ENCODE measurements at regions not wholly inside any gene's neighbourhood (a gene's known extent, or its start where the extent isn't known, plus 50 kb on each side); places are given as distances from the start of the nearest gene placed in this dataset.

GRCh38 chr1:88070956-88071355 lies 613.1 kb upstream of the PKN2 start:
- Mint-ChIP-seq H3K4me3 (no peak overlapping the region), H3K36me3 (no peaks in the 10 kb centered on the region), H3K4me1 (no peaks in the 10 kb centered on the region), H3K27ac (no peak overlapping the region), H3K27me3 (no peaks in the 10 kb centered on the region), H3K9me3 (peaks cover 0 to 5% (median 0%) of the 10 kb centered on the region in 7 donors)
- Histone ChIP-seq H3K9me3 (ENCODE audit: control insufficient read depth in 2 of 2, low read length in 2 of 2) (no peaks in the 10 kb centered on the region), H3K4me3 (ENCODE audit: low read depth, low read length) (no peak overlapping the region), H3K27ac (ENCODE audit: insufficient read depth, low read length, poor library complexity, severe bottlenecking) (no peak overlapping the region), H3K27me3 (ENCODE audit: control insufficient read depth, insufficient read depth, low read length) (no peaks in the 10 kb centered on the region), H3K4me1 (ENCODE audit: control insufficient read depth, insufficient read depth, low read length, poor library complexity, severe bottlenecking) (no peaks in the 10 kb centered on the region), H3K36me3 (ENCODE audit: control insufficient read depth, insufficient read depth, low read length) (no peaks in the 10 kb centered on the region)
- ATAC-seq (ENCODE audit: low read depth in 2 of 2) (no peak), DNase-seq (no peak)

GRCh38 chr1:88074661-88075060 lies 609.4 kb upstream of the PKN2 start:
- no peak for ATAC-seq (ENCODE audit: low read depth in 2 of 2)
- no peak overlapping the region for H3K27ac Mint-ChIP-seq
- H3K4me1 Mint-ChIP-seq = no peaks in the 10 kb centered on the region
- H3K36me3 Mint-ChIP-seq = no peaks in the 10 kb centered on the region
- H3K27me3 Mint-ChIP-seq = no peaks in the 10 kb centered on the region
- Histone ChIP-seq H3K36me3 (ENCODE audit: control insufficient read depth, insufficient read depth, low read length) (no peaks in the 10 kb centered on the region), H3K27ac (ENCODE audit: insufficient read depth, low read length, poor library complexity, severe bottlenecking) (no peak overlapping the region), H3K9me3 (ENCODE audit: control insufficient read depth in 2 of 2, low read length in 2 of 2) (no peaks in the 10 kb centered on the region), H3K4me1 (ENCODE audit: control insufficient read depth, insufficient read depth, low read length, poor library complexity, severe bottlenecking) (no peaks in the 10 kb centered on the region), H3K27me3 (ENCODE audit: control insufficient read depth, insufficient read depth, low read length) (no peaks in the 10 kb centered on the region), H3K4me3 (ENCODE audit: low read depth, low read length) (no peak overlapping the region)
- DNase-seq = no peak
- H3K9me3 Mint-ChIP-seq = peaks cover 0 to 4% (median 2%) of the 10 kb centered on the region in 7 donors
- H3K4me3 Mint-ChIP-seq = no peak overlapping the region

- no peaks in the 10 kb centered on the region for H3K27me3 Mint-ChIP-seq
These were observed 608.3 kb upstream of the PKN2 start for GRCh38 chr1:88075813-88076212.

DNA sequence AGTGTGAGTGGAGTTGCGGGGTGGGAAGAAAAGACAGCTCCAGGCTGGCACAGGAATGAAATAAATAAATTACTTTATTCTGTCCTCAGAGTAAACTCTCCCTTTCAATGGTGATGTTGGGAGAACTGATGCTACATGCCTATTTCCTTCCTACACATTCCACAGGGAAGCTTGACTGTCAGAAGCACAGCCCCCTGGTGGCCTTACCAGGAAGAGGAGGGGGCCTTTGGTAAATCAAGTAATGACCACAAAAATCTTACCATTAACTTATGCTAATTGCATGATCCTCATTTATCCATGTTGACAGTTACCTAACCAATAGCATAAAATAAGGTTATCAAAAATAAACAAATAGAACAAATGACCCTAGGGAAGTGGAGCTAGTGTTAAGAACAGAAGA lies 605.0 kb upstream of the PKN2 start:
- no peaks in the 10 kb centered on the region for H3K36me3 ChIP-seq (ENCODE audit: control insufficient read depth, insufficient read depth, low read length)
- ATAC-seq (ENCODE audit: low read depth in 2 of 2) (no peak), DNase-seq (no peak)
- peaks cover 0 to 9% (median 3%) of the 10 kb centered on the region in 7 donors for H3K9me3 Mint-ChIP-seq
- H3K27me3 ChIP-seq (ENCODE audit: control insufficient read depth, insufficient read depth, low read length) = no peaks in the 10 kb centered on the region
- no peak overlapping the region for H3K4me3 ChIP-seq (ENCODE audit: low read depth, low read length)
- no peak overlapping the region for H3K4me3 Mint-ChIP-seq
- no peaks in the 10 kb centered on the region for H3K4me1 ChIP-seq (ENCODE audit: control insufficient read depth, insufficient read depth, low read length, poor library complexity, severe bottlenecking)
- peaks cover 0 to 3% of the 10 kb centered on the region in 2 experiments for H3K9me3 ChIP-seq (ENCODE audit: control insufficient read depth in 2 of 2, low read length in 2 of 2)
- H3K4me1 Mint-ChIP-seq = no peaks in the 10 kb centered on the region
- no peak overlapping the region for H3K27ac ChIP-seq (ENCODE audit: insufficient read depth, low read length, poor library complexity, severe bottlenecking)
- H3K27ac Mint-ChIP-seq = no peak overlapping the region
- no peaks in the 10 kb centered on the region for H3K36me3 Mint-ChIP-seq
- peaks cover 5% of the 10 kb centered on the region for H3K27me3 Mint-ChIP-seq

More at GRCh38 chr1:88075813-88076212, 608.3 kb upstream of the PKN2 start:
- Mint-ChIP-seq H3K27ac (no peak overlapping the region), H3K4me3 (no peak overlapping the region), H3K4me1 (no peaks in the 10 kb centered on the region), H3K9me3 (peaks cover 0 to 4% (median 2%) of the 10 kb centered on the region in 7 donors), H3K36me3 (no peaks in the 10 kb centered on the region)
- Histone ChIP-seq H3K4me1 (ENCODE audit: control insufficient read depth, insufficient read depth, low read length, poor library complexity, severe bottlenecking) (no peaks in the 10 kb centered on the region), H3K9me3 (ENCODE audit: control insufficient read depth in 2 of 2, low read length in 2 of 2) (no peaks in the 10 kb centered on the region), H3K4me3 (ENCODE audit: low read depth, low read length) (no peak overlapping the region), H3K36me3 (ENCODE audit: control insufficient read depth, insufficient read depth, low read length) (no peaks in the 10 kb centered on the region), H3K27me3 (ENCODE audit: control insufficient read depth, insufficient read depth, low read length) (no peaks in the 10 kb centered on the region), H3K27ac (ENCODE audit: insufficient read depth, low read length, poor library complexity, severe bottlenecking) (no peak overlapping the region)
- DNase-seq (no peak), ATAC-seq (ENCODE audit: low read depth in 2 of 2) (no peak)

GRCh38 chr1:88080875-88081274 lies 603.2 kb upstream of the PKN2 start:
- Mint-ChIP-seq H3K27ac (no peak overlapping the region), H3K4me1 (no peaks in the 10 kb centered on the region), H3K36me3 (no peaks in the 10 kb centered on the region), H3K27me3 (peaks cover 5% of the 10 kb centered on the region), H3K9me3 (peaks cover 2 to 16% (median 5%) of the 10 kb centered on the region in 7 donors), H3K4me3 (no peak overlapping the region)
- Histone ChIP-seq H3K9me3 (ENCODE audit: control insufficient read depth in 2 of 2, low read length in 2 of 2) (peaks cover 0 to 3% of the 10 kb centered on the region in 2 experiments), H3K36me3 (ENCODE audit: control insufficient read depth, insufficient read depth, low read length) (no peaks in the 10 kb centered on the region), H3K4me1 (ENCODE audit: control insufficient read depth, insufficient read depth, low read length, poor library complexity, severe bottlenecking) (no peaks in the 10 kb centered on the region), H3K27ac (ENCODE audit: insufficient read depth, low read length, poor library complexity, severe bottlenecking) (no peak overlapping the region), H3K27me3 (ENCODE audit: control insufficient read depth, insufficient read depth, low read length) (no peaks in the 10 kb centered on the region), H3K4me3 (ENCODE audit: low read depth, low read length) (no peak overlapping the region)
- ATAC-seq (ENCODE audit: low read depth in 2 of 2) (no peak), DNase-seq (no peak)

DNA sequence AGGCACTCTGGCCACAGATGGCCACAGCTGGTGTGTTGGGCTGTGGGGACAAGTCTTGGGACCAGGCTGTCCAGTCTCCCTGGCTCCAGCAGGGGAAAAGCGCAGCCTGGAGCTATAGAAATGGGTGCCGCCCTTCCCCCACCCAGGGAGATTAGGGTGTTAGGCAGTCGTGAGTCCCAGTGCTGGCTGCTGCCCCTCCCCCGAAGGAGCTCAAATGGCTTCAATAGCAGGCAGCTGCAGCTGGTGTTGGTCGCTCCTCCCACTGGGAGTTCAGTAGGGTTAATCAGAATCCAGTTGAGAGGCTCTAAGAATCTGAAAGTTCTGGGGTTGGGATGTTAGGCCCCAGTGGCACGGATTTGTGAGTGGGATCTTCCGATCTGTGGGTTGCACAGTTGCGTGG lies 595.6 kb upstream of the PKN2 start:
- no peak overlapping the region for H3K4me3 ChIP-seq (ENCODE audit: low read depth, low read length)

DNA sequence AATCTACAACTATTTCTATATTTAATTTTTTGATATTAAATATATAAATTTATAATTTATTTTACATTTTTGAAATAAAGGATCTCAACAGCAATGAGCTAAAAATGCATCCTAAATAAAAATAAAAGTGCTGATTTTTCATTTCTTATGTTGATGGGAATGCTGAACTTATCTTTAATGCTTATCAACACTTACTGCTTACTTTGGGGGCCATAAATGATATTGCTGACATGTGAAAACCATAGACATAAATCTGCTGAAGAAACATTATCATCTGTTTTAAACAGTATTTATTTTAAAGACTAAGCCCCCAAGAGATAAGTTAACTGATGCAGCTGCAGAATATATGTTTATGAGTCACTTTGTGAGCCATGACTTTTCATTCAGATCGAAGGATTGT lies 594.1 kb upstream of the PKN2 start:
- H3K27me3 Mint-ChIP-seq = no peaks in the 10 kb centered on the region
- no peak overlapping the region for H3K4me3 Mint-ChIP-seq
- DNase-seq (no peak), ATAC-seq (ENCODE audit: low read depth in 2 of 2) (no peak)
- Histone ChIP-seq H3K4me3 (ENCODE audit: low read depth, low read length) (no peak overlapping the region), H3K27me3 (ENCODE audit: control insufficient read depth, insufficient read depth, low read length) (no peaks in the 10 kb centered on the region), H3K9me3 (ENCODE audit: control insufficient read depth in 2 of 2, low read length in 2 of 2) (no peaks in the 10 kb centered on the region), H3K36me3 (ENCODE audit: control insufficient read depth, insufficient read depth, low read length) (no peaks in the 10 kb centered on the region), H3K27ac (ENCODE audit: insufficient read depth, low read length, poor library complexity, severe bottlenecking) (no peak overlapping the region), H3K4me1 (ENCODE audit: control insufficient read depth, insufficient read depth, low read length, poor library complexity, severe bottlenecking) (no peaks in the 10 kb centered on the region)
- H3K4me1 Mint-ChIP-seq = no peaks in the 10 kb centered on the region
- H3K27ac Mint-ChIP-seq = no peak overlapping the region
- no peaks in the 10 kb centered on the region for H3K36me3 Mint-ChIP-seq
- peaks cover 2 to 28% (median 6%) of the 10 kb centered on the region in 7 donors for H3K9me3 Mint-ChIP-seq

More for the DNA sequence above, 595.6 kb upstream of the PKN2 start:
- Histone ChIP-seq H3K9me3 (ENCODE audit: control insufficient read depth in 2 of 2, low read length in 2 of 2) (peaks cover 0 to 3% of the 10 kb centered on the region in 2 experiments), H3K27ac (ENCODE audit: insufficient read depth, low read length, poor library complexity, severe bottlenecking) (no peak overlapping the region), H3K27me3 (ENCODE audit: control insufficient read depth, insufficient read depth, low read length) (no peaks in the 10 kb centered on the region), H3K4me1 (ENCODE audit: control insufficient read depth, insufficient read depth, low read length, poor library complexity, severe bottlenecking) (no peaks in the 10 kb centered on the region), H3K36me3 (ENCODE audit: control insufficient read depth, insufficient read depth, low read length) (no peaks in the 10 kb centered on the region)
- H3K36me3 Mint-ChIP-seq = no peaks in the 10 kb centered on the region
- no peaks in the 10 kb centered on the region for H3K27me3 Mint-ChIP-seq
- no peak overlapping the region for H3K27ac Mint-ChIP-seq
- DNase-seq (no peak), ATAC-seq (ENCODE audit: low read depth in 2 of 2) (no peak)
- no peak overlapping the region for H3K4me3 Mint-ChIP-seq
- H3K4me1 Mint-ChIP-seq = no peaks in the 10 kb centered on the region
- H3K9me3 Mint-ChIP-seq = peaks cover 2 to 30% (median 5%) of the 10 kb centered on the region in 7 donors

DNA sequence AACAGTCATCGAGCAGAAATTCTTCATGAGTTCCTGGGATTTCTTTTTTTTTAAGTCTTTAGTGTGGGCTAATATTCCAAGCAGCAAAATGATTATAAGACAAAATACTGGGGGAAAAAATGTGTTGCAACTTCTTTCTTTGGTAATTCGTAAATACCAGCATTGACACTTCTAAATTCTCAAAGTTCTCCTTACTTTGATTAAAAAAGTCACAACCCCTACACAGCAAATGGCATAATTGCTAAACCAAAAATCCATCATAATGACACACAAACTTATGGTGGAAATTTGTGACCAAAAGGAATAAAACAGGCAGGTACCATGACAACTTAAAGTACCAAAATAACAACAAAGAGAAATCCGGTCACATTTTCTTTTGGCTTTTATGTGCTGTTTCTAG lies 585.2 kb upstream of the PKN2 start:
- Histone ChIP-seq H3K27ac (ENCODE audit: insufficient read depth, low read length, poor library complexity, severe bottlenecking) (no peak overlapping the region), H3K4me3 (ENCODE audit: low read depth, low read length) (no peak overlapping the region), H3K27me3 (ENCODE audit: control insufficient read depth, insufficient read depth, low read length) (no peaks in the 10 kb centered on the region), H3K9me3 (ENCODE audit: control insufficient read depth in 2 of 2, low read length in 2 of 2) (no peaks in the 10 kb centered on the region), H3K4me1 (ENCODE audit: control insufficient read depth, insufficient read depth, low read length, poor library complexity, severe bottlenecking) (no peaks in the 10 kb centered on the region), H3K36me3 (ENCODE audit: control insufficient read depth, insufficient read depth, low read length) (no peaks in the 10 kb centered on the region)
- Mint-ChIP-seq H3K27ac (no peak overlapping the region), H3K36me3 (no peaks in the 10 kb centered on the region), H3K27me3 (no peaks in the 10 kb centered on the region), H3K9me3 (peaks cover 0 to 3% (median 0%) of the 10 kb centered on the region in 7 donors), H3K4me3 (no peak overlapping the region), H3K4me1 (no peaks in the 10 kb centered on the region)
- ATAC-seq (ENCODE audit: low read depth in 2 of 2) (no peak), DNase-seq (no peak)

Measured in CD4-positive, CD25-positive, alpha-beta regulatory T cell (primary cell).